RWPE1 (cell line): ENCODE measurements at regions not wholly inside any gene's neighbourhood (a gene's known extent, or its start where the extent isn't known, plus 50 kb on each side); places are given as distances from the start of the nearest gene placed in this dataset.

Source experiments
- CTCF ChIA-PET: fragments of 350-600 bp; sonication (Branson Sonifier 250); formaldehyde crosslinking; extraction: SDS; loops from one replicate; lab custom pipeline; 2021; lab: Yijun Ruan, JAX
- POLR2A ChIA-PET: fragments of 400-600 bp; formaldehyde crosslinking; extraction: SDS; loops from one replicate; lab custom pipeline; 2020; ENCODE audit warnings: antibody characterized with exemption; ENCODE audit not compliant: low non-redundant PET; lab: Yijun Ruan, JAX
- DNase-seq: peaks from one replicate; pipeline ENCODE4 v3.0.0; 2012; ENCODE audit warnings: low spot score
- H3K27ac ChIP-seq: fragments of 450-650 bp; 2 replicates; pipeline ENCODE4 v1.5.1; 2017
- CTCF ChIP-seq: fragments of 450-650 bp; conservative IDR thresholded peaks from 2 replicates; pipeline ENCODE4 v1.5.1; 2017; ENCODE audit warnings: low read depth, mild to moderate bottlenecking

GRCh38 chr3:76010252-76010651, 224.9 kb upstream of the ZNF717 start:
- POLR2A ChIA-PET: no interaction called here
- CTCF ChIA-PET: no interaction called here
- no peak for TF ChIP-seq CTCF
- DNase-seq: no peak
- no peak overlapping the region for H3K27ac ChIP-seq

GRCh38 chr3:76011121-76011520, 225.8 kb upstream of the ZNF717 start:
- no peak overlapping the region for H3K27ac ChIP-seq
- no peak for DNase-seq
- ChIA-PET POLR2A (no interaction called here), CTCF (no interaction called here)
- TF ChIP-seq CTCF: no peak

- TF ChIP-seq CTCF: no peak
- H3K27ac ChIP-seq: no peak overlapping the region
- DNase-seq: no peak
- POLR2A ChIA-PET: no interaction called here
- CTCF ChIA-PET: interaction anchor here (0.6 kb wide), 1 partner anchor 121 kb away, joined by 3 read pairs; no protein-coding TSS in a partner anchor
Observed at GRCh38 chr3:76015496-76015895, 230.1 kb upstream of the ZNF717 start.

GRCh38 chr3:76016111-76016510, 230.8 kb upstream of the ZNF717 start:
- H3K27ac ChIP-seq: no peak overlapping the region
- DNase-seq: no peak
- ChIA-PET POLR2A (no interaction called here), CTCF (interaction anchor here (0.7 kb wide), 1 partner anchor 1467 kb away, joined by 3 read pairs; no protein-coding TSS in a partner anchor)
- TF ChIP-seq CTCF: no peak

GRCh38 chr3:76016769-76017439, 231.6 kb upstream of the ZNF717 start:
- H3K27ac ChIP-seq: no peak overlapping the region
- no peak for DNase-seq
- TF ChIP-seq CTCF: no peak
- ChIA-PET CTCF (no interaction called here), POLR2A (no interaction called here)

- ChIA-PET POLR2A (no interaction called here), CTCF (interaction anchor here (0.7 kb wide), 1 partner anchor 102 kb away, joined by 3 read pairs; no protein-coding TSS in a partner anchor)
- no peak for TF ChIP-seq CTCF
- DNase-seq: no peak
- H3K27ac ChIP-seq: no peak overlapping the region
Observed at GRCh38 chr3:76021376-76021775, 236.0 kb upstream of the ZNF717 start.
